ENCODE measurements at regions not wholly inside any gene's neighbourhood (a gene's known extent, or its start where the extent isn't known, plus 50 kb on each side); places are given as distances from the start of the nearest gene placed in this dataset.

DNA sequence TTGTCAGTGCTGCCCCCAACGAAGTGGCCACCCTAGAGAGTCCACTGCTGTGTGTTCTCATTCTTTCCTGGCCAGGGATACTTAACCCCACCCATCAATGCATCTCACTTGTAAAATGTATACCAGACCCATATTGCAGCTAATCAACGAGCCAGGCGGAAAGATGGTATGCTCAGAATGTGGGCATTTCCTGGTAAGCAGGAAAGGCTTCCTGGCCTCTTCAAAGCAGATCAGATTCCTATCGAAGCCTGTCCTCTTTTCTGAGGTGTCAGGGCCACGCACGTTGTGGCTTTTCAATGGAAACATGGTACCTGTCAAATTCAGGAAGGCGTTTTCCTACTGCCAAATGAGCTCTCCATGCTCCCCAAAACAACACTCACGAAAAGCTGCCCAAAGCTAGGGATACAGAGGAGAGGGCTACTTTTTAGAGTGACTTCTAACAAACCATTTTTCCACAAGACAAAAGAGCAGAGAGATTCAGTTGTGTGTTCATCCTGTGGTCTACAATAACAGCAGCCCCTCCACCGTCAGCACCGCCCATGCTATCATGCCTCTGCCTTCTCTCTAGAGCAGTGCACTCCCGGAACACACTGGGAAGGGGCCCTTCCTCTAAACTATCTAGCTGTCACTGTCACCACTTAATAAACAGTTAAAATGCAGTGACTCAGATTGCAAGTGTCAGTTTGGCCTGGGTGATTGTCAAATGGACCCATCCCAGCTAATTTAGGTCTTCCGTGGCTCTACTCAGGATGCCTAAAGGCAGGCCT is 535.1 kb downstream of the RNF144A start:
- in situ Hi-C loops (cut with MboI; ENCODE audit: low sequenced_read_pairs): no loop called here

DNA sequence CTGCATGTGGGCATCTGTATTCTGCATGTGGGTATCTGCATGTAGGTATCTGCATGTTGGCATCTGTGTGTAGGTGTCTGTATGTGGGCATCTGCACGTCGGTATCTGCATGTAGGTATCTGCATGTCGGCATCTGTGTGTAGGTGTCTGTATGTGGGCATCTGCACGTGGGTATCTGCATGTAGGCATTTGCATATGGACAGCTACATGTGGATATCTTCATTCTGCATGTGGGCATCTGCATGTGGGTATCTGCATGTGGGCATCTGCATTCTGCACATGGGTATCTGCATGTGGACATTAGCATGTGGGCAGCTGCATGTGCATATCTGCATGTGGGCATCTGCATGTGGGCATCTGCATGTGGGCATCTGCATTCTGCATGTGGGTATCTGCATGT is 537.4 kb downstream of the RNF144A start:
- in situ Hi-C loops (cut with MboI; ENCODE audit: low sequenced_read_pairs): no loop called here

DNA sequence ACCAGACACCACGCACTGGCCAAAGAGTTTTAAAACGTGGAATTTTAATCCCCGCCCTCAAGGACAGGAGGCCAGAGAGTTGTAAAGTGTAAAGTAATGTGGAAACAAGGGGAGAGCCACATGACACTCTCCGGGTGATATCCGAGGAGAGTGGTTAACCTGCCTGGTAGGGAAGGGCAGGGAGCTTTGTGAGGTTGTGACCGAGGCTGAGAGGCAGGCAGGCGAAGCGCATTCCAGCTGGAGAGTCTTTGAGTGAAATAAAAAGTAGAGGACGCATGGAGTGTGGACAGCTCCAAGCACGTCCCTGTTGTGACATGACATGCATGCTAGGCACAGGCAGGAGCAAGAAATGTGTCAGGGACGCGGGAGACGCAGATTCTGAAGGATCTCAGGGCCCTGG is 539.5 kb downstream of the RNF144A start:
- in situ Hi-C loops (cut with MboI; ENCODE audit: low sequenced_read_pairs): no loop called here

DNA sequence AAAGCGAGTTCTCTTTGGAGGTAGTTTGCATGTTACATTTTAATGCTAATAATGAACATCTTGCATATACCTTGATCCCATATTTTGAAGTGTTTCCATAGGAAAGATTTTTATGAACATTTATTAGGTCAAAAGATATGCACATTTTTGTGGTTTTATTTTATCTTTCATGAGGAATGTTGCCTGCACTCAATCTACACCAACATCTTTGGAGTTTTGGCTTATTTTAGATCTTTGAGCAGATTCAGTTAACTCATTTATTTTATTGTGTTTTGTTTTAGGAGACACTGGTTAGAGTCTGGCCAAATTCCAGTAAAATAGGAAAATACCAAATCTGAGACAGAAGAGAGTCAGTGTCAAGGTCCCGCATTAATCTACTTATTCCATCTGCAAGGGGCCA is 540.9 kb downstream of the RNF144A start:
- in situ Hi-C loops (cut with MboI; ENCODE audit: low sequenced_read_pairs): no loop called here

DNA sequence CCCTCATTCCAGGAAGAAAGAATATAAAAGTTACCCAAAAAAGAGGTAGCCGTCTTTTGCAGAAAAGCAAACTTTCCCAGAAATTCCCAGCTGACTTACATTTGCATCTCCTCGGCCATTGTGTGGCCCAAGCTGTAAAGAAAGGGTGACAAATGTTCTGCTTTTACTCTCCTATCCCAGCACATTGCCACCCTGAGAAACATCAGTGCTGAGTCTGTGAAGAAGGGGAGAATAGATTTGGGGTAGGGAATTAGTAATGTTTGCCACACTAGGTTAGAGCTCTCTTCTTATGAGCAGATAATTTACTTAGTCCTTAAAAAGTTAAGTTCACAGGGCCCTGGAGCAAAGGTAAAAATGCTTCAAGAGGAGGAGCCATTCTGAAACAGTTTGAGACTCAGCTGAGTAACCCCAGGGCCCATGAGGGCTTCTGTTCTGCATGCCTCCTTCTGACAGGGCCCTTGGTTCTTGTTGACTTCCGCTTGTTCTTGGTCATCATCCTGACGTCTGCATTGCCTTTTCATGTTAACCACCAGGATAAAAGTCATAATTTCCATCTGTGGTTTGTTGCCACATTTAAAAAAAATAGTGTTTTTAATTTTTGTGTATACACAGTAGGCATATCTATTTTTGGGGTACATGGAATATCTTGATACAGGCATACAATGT is 550.7 kb downstream of the RNF144A start:
- in situ Hi-C loops (cut with MboI; ENCODE audit: low sequenced_read_pairs): no loop called here

DNA sequence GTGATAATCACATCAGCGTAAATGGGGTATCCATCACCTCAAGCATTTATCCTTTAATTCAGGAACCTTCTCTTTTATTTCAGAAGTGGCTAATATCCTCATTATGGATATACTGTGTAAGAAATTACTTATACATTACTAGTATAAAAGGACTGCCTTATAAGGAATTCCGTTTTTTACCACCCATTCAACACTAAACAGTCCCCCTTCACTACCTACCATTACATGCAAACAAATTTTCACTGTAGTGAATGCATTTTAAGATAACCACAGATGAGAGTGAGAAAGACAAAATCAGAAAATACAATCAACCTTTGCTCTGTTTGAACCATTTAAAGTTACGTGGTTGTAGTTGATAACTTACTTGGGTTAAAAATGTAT is 551.2 kb downstream of the RNF144A start:
- in situ Hi-C loops (cut with MboI; ENCODE audit: low sequenced_read_pairs): no loop called here

DNA sequence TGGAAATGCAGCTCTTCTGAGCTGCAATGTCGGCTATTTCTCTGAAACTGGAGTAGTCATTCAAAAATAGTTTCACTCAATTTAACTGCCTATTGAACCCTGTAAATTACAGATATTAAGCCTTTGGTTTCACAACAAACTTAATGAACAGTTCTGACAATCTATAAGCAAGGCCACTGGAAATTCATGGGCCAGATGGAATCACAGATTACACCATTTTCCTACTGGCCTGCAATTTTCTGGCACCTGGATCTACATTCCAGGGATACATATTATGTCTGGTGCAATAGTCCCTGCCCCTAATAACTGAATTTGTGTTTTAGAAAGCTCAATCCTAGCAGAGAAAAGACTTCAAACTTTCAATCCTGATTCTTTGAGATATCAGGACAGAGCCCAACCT is 551.7 kb downstream of the RNF144A start:
- in situ Hi-C loops (cut with MboI; ENCODE audit: low sequenced_read_pairs): no loop called here

DNA sequence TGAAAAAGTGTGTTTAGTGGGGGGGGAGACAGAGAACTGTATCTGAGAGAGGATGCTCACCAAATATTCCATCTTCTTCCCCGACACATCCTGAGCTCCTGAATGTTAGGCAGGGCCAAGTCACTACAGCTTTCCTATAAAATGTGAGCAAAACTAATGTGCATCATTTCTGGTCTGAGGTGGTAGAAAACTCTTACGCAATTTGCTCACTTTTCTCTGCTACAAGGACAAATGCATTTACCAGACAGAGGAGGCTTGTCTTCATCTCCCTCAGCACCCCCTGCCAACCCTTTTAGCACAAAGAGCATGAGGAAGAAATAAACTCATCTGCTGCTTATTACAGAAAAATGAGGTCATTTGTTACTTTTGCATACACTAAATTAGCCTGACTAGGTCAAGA is 554.0 kb downstream of the RNF144A start:
- in situ Hi-C loops (cut with MboI; ENCODE audit: low sequenced_read_pairs): no loop called here

DNA sequence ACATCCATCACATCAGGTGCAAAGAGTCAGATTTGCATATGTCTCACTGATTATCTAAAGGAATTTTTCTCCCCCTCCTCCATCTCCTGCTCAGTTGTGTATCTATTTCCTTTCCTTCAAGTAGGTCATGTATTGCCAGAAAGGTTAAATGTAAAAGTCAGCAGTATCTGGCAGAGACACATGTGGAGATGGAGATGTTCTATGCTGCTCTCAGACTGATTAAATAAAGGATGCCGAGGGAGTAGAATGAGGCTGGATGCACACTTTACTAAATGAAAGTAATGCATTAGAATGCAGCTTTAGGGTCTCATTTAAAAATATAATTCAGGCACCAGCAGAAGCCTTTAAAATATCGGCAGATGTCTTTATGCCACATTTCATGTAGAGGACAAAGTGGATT is 555.3 kb downstream of the RNF144A start:
- in situ Hi-C loops (cut with MboI; ENCODE audit: low sequenced_read_pairs): no loop called here

DNA sequence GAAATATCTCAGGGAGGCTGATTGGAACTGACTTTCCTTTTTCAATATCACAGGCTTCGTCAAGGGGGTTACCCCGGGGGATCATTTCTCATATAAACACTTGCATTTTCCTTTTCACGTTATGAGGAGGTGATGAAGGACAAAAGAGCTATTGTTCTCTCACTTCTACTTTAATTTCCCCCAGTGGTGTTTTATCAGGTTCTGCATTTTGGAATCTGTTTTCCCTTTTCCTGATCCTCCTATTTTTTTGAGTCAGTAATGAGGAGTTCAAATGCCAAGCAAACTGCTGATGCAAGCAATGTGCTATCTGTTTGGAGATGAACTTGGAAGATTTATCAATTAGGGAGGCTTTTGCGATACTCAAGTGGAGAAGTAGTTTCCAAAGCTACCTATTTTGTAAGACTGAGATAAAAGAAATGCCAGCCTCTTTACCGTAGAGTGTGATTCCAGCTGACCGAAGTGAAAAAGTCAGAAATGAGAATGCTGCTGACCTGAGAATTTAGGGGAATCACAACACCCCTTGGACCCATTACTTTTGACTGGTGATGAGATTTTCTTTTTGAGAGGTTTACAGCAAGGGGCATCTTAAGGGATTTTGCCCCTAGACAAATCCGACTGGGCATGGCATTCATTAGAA is 556.0 kb downstream of the RNF144A start:
- in situ Hi-C loops (cut with MboI; ENCODE audit: low sequenced_read_pairs): no loop called here

DNA sequence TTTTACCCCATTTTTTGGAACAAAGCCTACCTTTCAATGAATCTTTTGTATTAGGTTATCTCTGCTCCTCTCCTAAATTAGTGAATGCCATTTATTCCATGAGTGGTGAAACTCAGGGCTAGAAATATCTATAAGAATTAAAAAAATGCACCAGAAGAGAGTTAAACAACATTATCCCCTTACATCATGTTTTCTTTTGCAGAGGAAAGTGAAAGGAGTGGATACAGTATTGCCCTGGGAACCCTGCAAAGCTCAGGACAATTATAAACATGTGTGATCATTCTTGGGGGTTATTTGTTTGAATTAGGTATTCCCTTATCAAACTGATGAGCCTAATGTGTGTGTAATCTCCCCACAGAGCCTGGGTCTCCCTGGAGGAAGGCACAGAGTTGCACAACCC is 559.2 kb downstream of the RNF144A start:
- in situ Hi-C loops (cut with MboI; ENCODE audit: low sequenced_read_pairs): no loop called here

DNA sequence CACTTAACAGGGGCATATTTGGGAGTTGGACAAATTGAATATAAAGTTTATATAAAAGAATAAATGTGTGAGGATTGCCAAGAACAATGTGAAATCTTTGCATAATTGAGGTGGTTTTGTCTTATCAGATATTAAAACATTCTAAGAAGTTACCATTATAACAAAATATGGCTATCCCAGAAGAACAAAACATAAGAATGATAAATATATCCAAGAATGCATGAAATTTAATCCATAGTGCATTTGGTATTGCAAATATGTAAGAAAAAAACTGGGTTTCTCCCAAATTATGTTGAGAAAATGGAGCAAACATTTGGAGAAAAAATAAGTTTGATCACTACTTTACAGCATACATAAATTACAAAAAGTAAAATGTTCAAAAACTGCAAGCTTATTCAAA is 562.4 kb downstream of the RNF144A start:
- in situ Hi-C loops (cut with MboI; ENCODE audit: low sequenced_read_pairs): no loop called here

DNA sequence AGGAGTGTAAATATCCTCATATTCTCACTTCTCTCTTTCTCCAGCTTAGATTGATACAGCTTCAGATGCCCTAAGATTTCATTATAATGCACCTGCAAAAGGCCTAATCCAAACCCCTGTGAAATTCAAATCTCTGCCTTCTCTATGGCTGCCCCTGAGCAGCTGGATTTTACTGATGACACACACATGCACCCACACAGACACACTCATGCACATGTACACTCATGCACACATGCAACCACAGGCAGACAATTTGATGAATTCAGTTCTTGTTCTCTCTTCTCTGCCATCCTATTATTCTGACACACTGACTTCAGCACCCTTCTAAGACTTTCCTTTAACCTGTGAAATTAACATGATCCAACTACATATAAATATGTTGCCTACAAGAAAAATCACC is 563.2 kb downstream of the RNF144A start:
- in situ Hi-C loops (cut with MboI; ENCODE audit: low sequenced_read_pairs): no loop called here

DNA sequence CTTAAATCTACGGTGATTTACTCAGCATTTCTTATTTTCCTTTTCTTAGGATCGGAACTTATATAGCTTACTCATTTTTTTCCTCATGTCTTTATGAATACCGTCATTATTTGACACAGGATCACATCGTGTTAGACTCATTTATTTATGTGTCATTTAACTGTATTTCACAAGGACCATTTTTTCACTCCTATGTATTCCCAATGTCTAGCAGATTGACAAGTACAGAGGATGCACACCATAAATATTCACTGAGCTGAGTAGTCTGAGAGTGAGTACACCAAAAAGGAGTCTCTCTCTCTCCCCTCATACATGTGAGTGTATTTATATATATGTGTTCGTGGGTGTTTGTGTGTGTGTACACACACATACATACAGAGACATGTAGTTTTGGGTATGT is 573.5 kb downstream of the RNF144A start:
- in situ Hi-C loops (cut with MboI; ENCODE audit: low sequenced_read_pairs): no loop called here

DNA sequence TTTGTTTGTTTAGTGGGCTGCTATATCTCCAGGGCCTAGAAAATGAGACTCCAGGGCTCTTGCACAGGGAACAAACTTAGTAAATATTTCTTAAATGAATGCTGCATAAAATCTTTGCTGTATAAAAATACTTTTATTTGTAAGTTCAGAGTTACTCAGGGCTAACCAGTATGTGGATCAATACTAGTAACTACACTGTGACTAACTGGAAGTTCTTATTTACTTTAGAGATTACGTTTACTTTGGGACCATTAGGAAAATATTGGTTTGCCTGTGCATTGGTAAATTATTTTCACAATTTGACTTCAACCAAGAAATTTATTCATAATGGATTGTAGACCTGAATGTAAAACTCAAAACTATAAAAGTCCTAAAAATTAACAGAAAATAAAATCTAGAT is 575.5 kb downstream of the RNF144A start:
- in situ Hi-C loops (cut with MboI; ENCODE audit: low sequenced_read_pairs): no loop called here

DNA sequence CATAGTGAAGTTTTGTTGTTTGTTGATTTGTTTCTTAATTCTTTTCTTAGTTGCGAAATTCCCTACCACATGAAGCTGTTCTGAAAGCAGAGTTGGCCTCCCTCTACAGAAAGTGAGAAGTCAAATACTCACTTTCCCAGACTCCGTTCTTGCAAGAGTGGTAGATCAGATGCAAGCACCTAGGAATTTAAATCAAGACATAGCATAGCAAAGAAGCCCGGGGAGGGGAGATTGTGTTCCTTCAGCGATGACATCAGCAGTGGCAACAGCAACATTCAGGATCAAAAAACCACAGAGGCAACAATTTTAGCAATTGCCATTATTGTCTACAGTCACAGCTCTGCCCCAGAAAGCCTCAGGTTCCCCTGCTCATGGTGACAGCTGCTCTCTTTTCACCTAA is 580.0 kb downstream of the RNF144A start:
- in situ Hi-C loops (cut with MboI; ENCODE audit: low sequenced_read_pairs): no loop called here

DNA sequence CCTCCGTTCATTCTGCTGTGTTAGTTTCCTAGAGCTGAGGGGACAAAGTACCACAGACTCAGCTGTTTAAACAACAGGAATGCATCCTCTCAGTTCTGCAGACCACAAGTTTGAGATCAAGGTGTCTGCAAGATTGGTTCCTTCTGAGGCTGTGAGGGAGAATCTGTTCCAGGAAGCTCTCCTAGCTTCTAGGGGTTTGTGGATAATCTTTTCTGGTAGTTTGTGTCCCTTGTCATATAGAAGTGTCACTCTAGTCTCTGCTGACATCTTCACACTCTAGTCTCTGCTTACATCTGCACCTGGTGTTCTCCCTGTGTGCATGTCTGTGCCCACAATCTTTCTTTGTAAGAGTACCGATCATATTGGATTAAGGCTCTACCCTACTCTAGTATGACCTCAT is 581.8 kb downstream of the RNF144A start:
- in situ Hi-C loops (cut with MboI; ENCODE audit: low sequenced_read_pairs): no loop called here

DNA sequence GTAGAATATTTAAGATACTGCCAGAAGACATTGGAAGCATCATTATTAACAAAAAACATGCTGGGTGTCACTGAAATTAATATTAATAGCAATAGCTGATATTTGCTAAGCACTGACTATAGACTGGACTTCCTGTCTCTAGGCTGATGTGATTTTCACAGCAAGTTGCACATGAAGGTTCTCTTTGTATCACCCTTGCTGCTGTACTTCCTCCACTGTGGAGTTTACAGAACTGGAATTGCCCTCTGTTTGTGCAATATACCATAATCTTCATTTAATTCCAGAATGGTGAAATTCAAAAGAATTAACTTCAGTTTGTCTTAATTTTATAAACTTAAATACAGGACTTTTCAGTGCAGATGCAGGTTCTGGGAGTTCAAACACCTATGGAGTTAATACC is 585.1 kb downstream of the RNF144A start:
- in situ Hi-C loops (cut with MboI; ENCODE audit: low sequenced_read_pairs): no loop called here

DNA sequence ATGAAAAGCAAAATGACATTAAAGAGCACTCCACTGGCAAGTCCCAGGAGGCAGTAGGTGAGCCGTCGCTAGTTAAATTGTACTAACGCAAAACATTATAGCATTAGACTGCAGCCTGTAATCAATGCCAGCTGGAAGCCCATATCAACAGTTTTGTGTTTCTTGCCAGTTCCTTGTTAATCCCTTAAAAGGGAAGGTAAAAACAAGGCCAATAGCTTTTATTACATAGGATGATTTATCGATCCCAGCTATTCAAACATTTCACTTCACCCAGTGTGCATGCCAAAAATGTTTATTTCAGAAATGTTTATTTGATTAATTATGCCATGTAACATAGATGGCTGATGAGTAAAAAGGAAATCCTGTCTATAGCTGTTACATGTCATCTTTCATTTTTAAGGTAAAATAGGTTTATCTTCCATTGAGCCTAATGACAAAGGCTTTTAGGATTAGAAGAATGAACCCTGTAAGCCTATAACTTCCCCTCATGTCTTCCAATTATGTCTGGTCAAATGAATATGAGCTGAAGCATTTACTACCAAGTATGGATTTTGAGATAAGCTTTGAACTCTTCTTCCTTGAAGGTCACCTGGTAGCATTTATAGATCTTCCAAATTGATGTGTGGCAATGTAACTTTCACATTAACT is 591.2 kb downstream of the RNF144A start:
- in situ Hi-C loops (cut with MboI; ENCODE audit: low sequenced_read_pairs): no loop called here

DNA sequence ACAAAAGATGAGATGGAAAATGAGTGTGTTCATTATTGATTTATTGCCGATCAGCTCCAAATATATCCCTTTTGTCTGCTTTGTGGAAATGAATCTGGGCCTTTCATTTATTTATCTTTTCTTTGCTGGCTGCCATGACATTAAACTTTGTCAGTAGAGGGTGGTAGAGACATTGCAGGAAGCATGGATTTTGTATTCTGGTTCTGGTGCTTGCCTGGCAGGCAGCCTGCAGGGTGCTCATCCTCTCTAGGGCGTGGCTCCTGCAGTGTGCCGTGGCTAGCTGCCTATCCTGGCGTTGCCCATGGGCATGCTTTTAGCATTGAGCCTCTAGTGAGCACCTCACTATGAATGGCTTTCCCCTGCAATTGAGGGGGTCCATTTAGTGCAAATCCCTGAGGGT is 593.1 kb downstream of the RNF144A start:
- in situ Hi-C loops (cut with MboI; ENCODE audit: low sequenced_read_pairs): no loop called here

DNA sequence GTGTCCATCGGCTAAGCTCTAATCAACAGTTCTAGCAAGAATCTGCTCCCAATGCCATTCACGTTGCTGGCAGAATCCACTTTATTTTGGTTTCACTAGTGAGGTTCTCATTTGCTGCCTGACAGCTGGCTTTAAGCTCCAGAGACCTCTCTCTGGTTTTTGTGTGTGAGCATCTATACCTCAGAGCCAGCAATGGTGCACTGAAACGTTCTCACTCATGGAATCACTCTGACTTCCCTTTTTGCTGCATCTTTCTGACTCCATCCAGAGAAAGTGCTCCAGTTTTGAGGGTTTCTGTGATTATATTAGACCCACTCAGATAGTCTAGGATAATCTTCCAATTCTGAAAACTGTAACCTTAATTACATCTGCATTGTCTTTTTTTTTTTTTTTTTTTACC is 596.6 kb downstream of the RNF144A start:
- in situ Hi-C loops (cut with MboI; ENCODE audit: low sequenced_read_pairs): no loop called here

DNA sequence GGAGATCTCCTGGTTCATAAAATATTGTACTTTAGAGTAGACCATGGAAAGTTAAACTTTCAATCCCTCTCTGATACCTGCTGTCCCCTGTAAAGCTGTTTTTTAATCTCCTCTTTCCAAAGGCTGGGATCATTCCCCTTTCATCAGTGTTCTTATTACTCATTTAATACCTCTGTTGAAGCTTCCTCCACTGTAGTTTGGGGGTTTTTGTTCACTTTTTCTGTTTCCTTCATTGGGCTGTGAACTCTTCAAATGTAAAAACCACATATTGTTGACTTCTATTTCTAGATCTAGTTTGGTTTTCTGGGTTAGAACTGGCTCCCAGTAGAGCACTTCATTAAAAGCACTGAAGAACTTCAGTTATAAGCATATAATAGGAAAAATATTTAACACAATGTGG is 598.1 kb downstream of the RNF144A start:
- in situ Hi-C loops (cut with MboI; ENCODE audit: low sequenced_read_pairs): no loop called here

Measured in HL-60/S4 treated with phorbol 12-myristate 13-acetate at 8.2 ng/mL for 4 days and 3 days (cell line).